CD4-positive, alpha-beta memory T cell (primary cell): ENCODE measurements at regions not wholly inside any gene's neighbourhood (a gene's known extent, or its start where the extent isn't known, plus 50 kb on each side); places are given as distances from the start of the nearest gene placed in this dataset.

Experiments
- CTCF ChIA-PET: fragments of 350-600 bp; sonication (Branson Sonifier 250); formaldehyde crosslinking; loops from one replicate; lab custom pipeline; 2021; ENCODE audit warnings: inconsistent platforms; ENCODE audit not compliant: partially characterized antibody; lab: Charles Lee
- POLR2A ChIA-PET: fragments of 350-600 bp; sonication (Branson Sonifier 250); formaldehyde crosslinking; loops from one replicate; lab custom pipeline; 2021; ENCODE audit not compliant: partially characterized antibody; lab: Charles Lee
- DNase-seq, 5 donors: peaks; one replicate each; pipeline versions ENCODE4 v3.0.0 to v3.0.0-alpha.2; 2020 to 2022; ENCODE audit warnings: mixed read lengths in 1 of 5
- H3K27ac ChIP-seq: one replicate; pipeline ENCODE4 v1.7.0; 2013; ENCODE audit warnings: low read depth, low read length
- H3K27me3 ChIP-seq: 2 replicates; pipeline ENCODE4 v1.7.0; 2013; ENCODE audit warnings: mild to moderate bottlenecking, low read length, moderate library complexity; ENCODE audit not compliant: insufficient read depth
- H3K36me3 ChIP-seq: 2 replicates; pipeline ENCODE4 v1.7.0; 2013; ENCODE audit warnings: mild to moderate bottlenecking, low read length, moderate library complexity; ENCODE audit not compliant: insufficient read depth
- H3K4me1 ChIP-seq: 2 replicates; pipeline ENCODE4 v1.7.0; 2013; ENCODE audit warnings: mild to moderate bottlenecking, low read length, moderate library complexity; ENCODE audit not compliant: insufficient read depth
- H3K4me3 ChIP-seq, 2 donors: one replicate each; pipeline ENCODE4 v1.7.0; 2013; ENCODE audit warnings: low read length in 2 of 2, mild to moderate bottlenecking in 1 of 2
- H3K9me3 ChIP-seq, 2 donors: one replicate each; pipeline ENCODE4 v1.7.0; 2013; ENCODE audit warnings: low read length in 2 of 2, control low read depth in 1 of 2; ENCODE audit not compliant: control insufficient read depth in 1 of 2
- H3K27ac Mint-ChIP-seq, 7 donors: one replicate each; pipeline ENCODE4 v1.8.0; 2020 to 2021; ENCODE audit warnings: mixed read lengths in 7 of 7, mild to moderate bottlenecking in 6 of 7, inconsistent platforms in 3 of 7, moderate library complexity in 3 of 7
- H3K27me3 Mint-ChIP-seq, 2 donors: one replicate each; pipeline ENCODE4 v1.8.0; 2020 to 2021; ENCODE audit warnings: mixed read lengths in 2 of 2
- H3K36me3 Mint-ChIP-seq, 2 donors: one replicate each; pipeline ENCODE4 v1.8.0; 2020 to 2021; ENCODE audit warnings: mixed read lengths in 2 of 2, inconsistent platforms in 1 of 2, mild to moderate bottlenecking in 1 of 2
- H3K4me1 Mint-ChIP-seq, 4 donors: one replicate each; pipeline ENCODE4 v1.8.0; 2020 to 2021; ENCODE audit warnings: mixed read lengths in 4 of 4, mild to moderate bottlenecking in 1 of 4
- H3K4me3 Mint-ChIP-seq, 8 donors: one replicate each; pipeline ENCODE4 v1.8.0; 2020 to 2021; ENCODE audit warnings: mixed read lengths in 8 of 8, mild to moderate bottlenecking in 7 of 8, moderate library complexity in 6 of 8, inconsistent platforms in 3 of 8
- H3K9me3 Mint-ChIP-seq, 8 donors: one replicate each; pipeline ENCODE4 v1.8.0; 2020 to 2021; ENCODE audit warnings: mixed read lengths in 8 of 8, mild to moderate bottlenecking in 5 of 8, inconsistent platforms in 3 of 8, moderate library complexity in 1 of 8
- intact Hi-C: fragments of 100-400 bp; cut with micrococcal nuclease; formaldehyde crosslinking; loops from one replicate; pipeline ENCODE4 v1.15.1; 2023

GRCh38 chr4:108366716-108367115, 198.0 kb upstream of the LEF1 start:
- H3K27me3 Mint-ChIP-seq, result peaks cover 0 to 5% of the 10 kb centered on the region in 2 donors
- Histone ChIP-seq H3K9me3 (no peaks in the 10 kb centered on the region), H3K27ac (no peak overlapping the region), H3K4me1 (peaks cover 11% of the 10 kb centered on the region), H3K27me3 (no peaks in the 10 kb centered on the region), H3K4me3 (no peak overlapping the region), H3K36me3 (no peaks in the 10 kb centered on the region)
- ChIA-PET CTCF (interaction anchor here (1.5 to 1.6 kb wide), 2 partner anchors 11 to 19 kb away, joined by 6 to 7 read pairs; no protein-coding TSS in a partner anchor), POLR2A (interaction anchor here (0.6 to 1.8 kb wide), 3 partner anchors 9 to 14 kb away, joined by 3 to 8 read pairs (median 3); no protein-coding TSS in a partner anchor)
- peaks cover 11 to 33% (median 17%) of the 10 kb centered on the region in 4 donors for H3K4me1 Mint-ChIP-seq
- no peaks in the 10 kb centered on the region for H3K36me3 Mint-ChIP-seq
- H3K27ac Mint-ChIP-seq, result no peak overlapping the region
- H3K9me3 Mint-ChIP-seq, result no peaks in the 10 kb centered on the region
- intact Hi-C loops, result no loop called here
- DNase-seq, result no peak
- no peak overlapping the region for H3K4me3 Mint-ChIP-seq

GRCh38 chr4:108365551-108365950, 196.8 kb upstream of the LEF1 start:
- intact Hi-C loops, result no loop called here
- H3K36me3 ChIP-seq, result no peaks in the 10 kb centered on the region
- no peak overlapping the region for H3K4me3 ChIP-seq
- H3K27ac ChIP-seq, result no peak overlapping the region
- peaks cover 0 to 2% of the 10 kb centered on the region in 2 donors for H3K27me3 Mint-ChIP-seq
- H3K36me3 Mint-ChIP-seq, result no peaks in the 10 kb centered on the region
- ChIA-PET CTCF (no interaction called here), POLR2A (no interaction called here)
- peaks cover 18 to 33% (median 23%) of the 10 kb centered on the region in 4 donors for H3K4me1 Mint-ChIP-seq
- H3K9me3 ChIP-seq, result no peaks in the 10 kb centered on the region
- peaks cover 17% of the 10 kb centered on the region for H3K4me1 ChIP-seq
- H3K4me3 Mint-ChIP-seq, result no peak overlapping the region
- no peak overlapping the region for H3K27ac Mint-ChIP-seq
- DNase-seq, result no peak
- no peaks in the 10 kb centered on the region for H3K27me3 ChIP-seq
- H3K9me3 Mint-ChIP-seq, result no peaks in the 10 kb centered on the region

- no peak overlapping the region for H3K4me3 ChIP-seq
- POLR2A ChIA-PET, result interaction anchor here (0.8 to 1.8 kb wide), 4 partner anchors 9 to 211 kb away, joined by 3 to 6 read pairs (median 5); no protein-coding TSS in a partner anchor
- H3K4me3 Mint-ChIP-seq, result no peak overlapping the region
Measured at GRCh38 chr4:108361886-108362285, 193.2 kb upstream of the LEF1 start.

GRCh38 chr4:108361446-108361820, 192.7 kb upstream of the LEF1 start:
- no peak for DNase-seq
- Mint-ChIP-seq H3K4me1 (peaks cover 36 to 57% (median 48%) of the 10 kb centered on the region in 4 donors), H3K4me3 (no peak overlapping the region), H3K9me3 (peaks cover 0 to 1% (median 0%) of the 10 kb centered on the region in 8 donors), H3K27ac (peak overlapping the region in 4 of 7 donors; percentile 19 to 69 (median 32)), H3K27me3 (peaks cover 0 to 2% of the 10 kb centered on the region in 2 donors), H3K36me3 (no peaks in the 10 kb centered on the region)
- peaks cover 56% of the 10 kb centered on the region for H3K4me1 ChIP-seq
- no peaks in the 10 kb centered on the region for H3K36me3 ChIP-seq
- H3K4me3 ChIP-seq, result no peak overlapping the region
- CTCF ChIA-PET, result interaction anchor here (0.9 to 1.6 kb wide), 3 partner anchors 11 to 210 kb away, joined by 3 to 6 read pairs (median 6); no protein-coding TSS in a partner anchor
- H3K27ac ChIP-seq, result no peak overlapping the region
- H3K27me3 ChIP-seq, result no peaks in the 10 kb centered on the region
- intact Hi-C loops, result no loop called here
- H3K9me3 ChIP-seq, result no peaks in the 10 kb centered on the region
- POLR2A ChIA-PET, result interaction anchor here (1.3 to 1.8 kb wide), 3 partner anchors 9 to 106 kb away, joined by 4 to 6 read pairs (median 6); no protein-coding TSS in a partner anchor

More at GRCh38 chr4:108361886-108362285, 193.2 kb upstream of the LEF1 start:
- peaks cover 34 to 53% (median 44%) of the 10 kb centered on the region in 4 donors for H3K4me1 Mint-ChIP-seq
- H3K9me3 Mint-ChIP-seq, result peaks cover 0 to 1% (median 0%) of the 10 kb centered on the region in 8 donors
- Histone ChIP-seq H3K4me1 (peaks cover 51% of the 10 kb centered on the region), H3K27me3 (no peaks in the 10 kb centered on the region), H3K36me3 (no peaks in the 10 kb centered on the region), H3K27ac (no peak overlapping the region), H3K9me3 (no peaks in the 10 kb centered on the region)
- CTCF ChIA-PET, result no interaction called here
- H3K36me3 Mint-ChIP-seq, result no peaks in the 10 kb centered on the region
- peaks cover 0 to 2% of the 10 kb centered on the region in 2 donors for H3K27me3 Mint-ChIP-seq
- no peak for DNase-seq
- peak overlapping the region in 2 of 7 donors; percentile 4 to 41 for H3K27ac Mint-ChIP-seq
- intact Hi-C loops, result no loop called here

GRCh38 chr4:108360754-108361445, 192.2 kb upstream of the LEF1 start:
- ChIA-PET CTCF (interaction anchor here (0.8 to 1.6 kb wide), 6 partner anchors 11 to 210 kb away, joined by 3 to 6 read pairs (median 4); no protein-coding TSS in a partner anchor), POLR2A (interaction anchor here (0.8 to 1.8 kb wide), 7 partner anchors 8 to 106 kb away, joined by 4 to 7 read pairs (median 6); no protein-coding TSS in a partner anchor)
- H3K4me1 Mint-ChIP-seq, result peaks cover 39 to 62% (median 53%) of the 10 kb centered on the region in 4 donors
- peaks cover 0 to 1% (median 0%) of the 10 kb centered on the region in 8 donors for H3K9me3 Mint-ChIP-seq
- intact Hi-C loops, result no loop called here
- Histone ChIP-seq H3K27me3 (no peaks in the 10 kb centered on the region), H3K36me3 (no peaks in the 10 kb centered on the region), H3K4me1 (peaks cover 61% of the 10 kb centered on the region), H3K4me3 (peak overlapping the region in 1 of 2 donors; percentile 25), H3K27ac (no peak overlapping the region), H3K9me3 (no peaks in the 10 kb centered on the region)
- no peak for DNase-seq
- H3K27me3 Mint-ChIP-seq, result no peaks in the 10 kb centered on the region
- H3K4me3 Mint-ChIP-seq, result peak overlapping the region in 7 of 8 donors; percentile 10 to 76 (median 64)
- no peaks in the 10 kb centered on the region for H3K36me3 Mint-ChIP-seq
- peak overlapping the region in 3 of 7 donors; percentile 9 to 72 (median 69) for H3K27ac Mint-ChIP-seq

- Mint-ChIP-seq H3K4me1 (peaks cover 43 to 70% (median 60%) of the 10 kb centered on the region in 4 donors), H3K27me3 (no peaks in the 10 kb centered on the region), H3K4me3 (peak overlapping the region in 7 of 8 donors; percentile 10 to 76 (median 64)), H3K36me3 (no peaks in the 10 kb centered on the region), H3K9me3 (peaks cover 0 to 1% (median 0%) of the 10 kb centered on the region in 8 donors), H3K27ac (peak overlapping the region in 4 of 7 donors; percentile 1 to 72 (median 62))
- intact Hi-C loops, result loop anchor here (5.0 kb wide), 4 partner anchors 72 to 323 kb away; no protein-coding TSS in a partner anchor
- Histone ChIP-seq H3K4me3 (peak overlapping the region in 1 of 2 donors; percentile 25), H3K27ac (no peak overlapping the region), H3K36me3 (no peaks in the 10 kb centered on the region), H3K9me3 (no peaks in the 10 kb centered on the region), H3K27me3 (no peaks in the 10 kb centered on the region), H3K4me1 (peaks cover 69% of the 10 kb centered on the region)
- ChIA-PET CTCF (interaction anchor here (0.8 to 1.6 kb wide), 5 partner anchors 12 to 211 kb away, joined by 3 to 6 read pairs (median 3); no protein-coding TSS in a partner anchor), POLR2A (interaction anchor here (0.6 to 1.8 kb wide), 7 partner anchors 7 to 324 kb away, joined by 3 to 7 read pairs (median 5); no protein-coding TSS in a partner anchor)
- DNase-seq, result peak in 1 of 5 donors; percentile 33
Measured at GRCh38 chr4:108359986-108360681, 191.4 kb upstream of the LEF1 start.
